Trophoblast cell (in vitro differentiated cells and primary cell): ENCODE measurements at regions not wholly inside any gene's neighbourhood (a gene's known extent, or its start where the extent isn't known, plus 50 kb on each side); places are given as distances from the start of the nearest gene placed in this dataset.

Experiments
- DNase-seq, 2 donors: peaks; one replicate each; pipeline ENCODE4 v3.0.0-alpha.2; 2016
- H2AFZ ChIP-seq: 2 replicates; pipeline ENCODE4 v1.6.1; 2013; ENCODE audit warnings: low read length, moderate library complexity, mild to moderate bottlenecking; ENCODE audit not compliant: insufficient read depth, poor library complexity
- H2AK5ac ChIP-seq: 2 replicates; pipeline ENCODE4 v1.6.1; 2013; ENCODE audit warnings: mild to moderate bottlenecking, low read length
- H2BK120ac ChIP-seq: 2 replicates; pipeline ENCODE4 v1.6.1; 2013; ENCODE audit warnings: low read length, mild to moderate bottlenecking, moderate library complexity; ENCODE audit not compliant: insufficient read depth, poor library complexity
- H2BK12ac ChIP-seq: 2 replicates; pipeline ENCODE4 v1.6.1; 2013; ENCODE audit warnings: mild to moderate bottlenecking, low read length, moderate library complexity
- H2BK5ac ChIP-seq: 2 replicates; pipeline ENCODE4 v1.6.1; 2013; ENCODE audit warnings: low read length, low read depth, moderate library complexity, mild to moderate bottlenecking; ENCODE audit not compliant: poor library complexity
- H3K14ac ChIP-seq: 2 replicates; pipeline ENCODE4 v1.6.1; 2013; ENCODE audit warnings: mild to moderate bottlenecking, low read length
- H3K18ac ChIP-seq: 2 replicates; pipeline ENCODE4 v1.6.1; 2013; ENCODE audit warnings: mild to moderate bottlenecking, low read length
- H3K23ac ChIP-seq: 2 replicates; pipeline ENCODE4 v1.6.1; 2013; ENCODE audit warnings: low read length
- H3K27ac ChIP-seq: 2 replicates; pipeline ENCODE4 v1.5.1; 2013; ENCODE audit warnings: low read depth, mild to moderate bottlenecking, inconsistent platforms, low read length, moderate library complexity
- H3K27me3 ChIP-seq: 2 replicates; pipeline ENCODE4 v1.6.1; 2013; ENCODE audit warnings: inconsistent platforms, mild to moderate bottlenecking, low read length, moderate library complexity; ENCODE audit not compliant: insufficient read depth
- H3K36me3 ChIP-seq, 2 experiments: 1 replicate in 1 of 2; 2 replicates in 1 of 2; pipeline ENCODE4 v1.6.1; 2013; ENCODE audit warnings: low read length in 2 of 2, mild to moderate bottlenecking in 2 of 2, moderate library complexity in 1 of 2; ENCODE audit not compliant: insufficient read depth in 2 of 2, control insufficient read depth in 1 of 2
- H3K4ac ChIP-seq: 2 replicates; pipeline ENCODE4 v1.6.1; 2013; ENCODE audit warnings: low read depth, mild to moderate bottlenecking, low read length, moderate library complexity
- H3K4me1 ChIP-seq, 2 experiments: 1 replicate in 1 of 2; 2 replicates in 1 of 2; pipeline ENCODE4 v1.6.1; 2013; ENCODE audit warnings: low read length in 2 of 2, mild to moderate bottlenecking in 2 of 2, moderate library complexity in 1 of 2; ENCODE audit not compliant: insufficient read depth in 2 of 2, control insufficient read depth in 1 of 2
- H3K4me2 ChIP-seq: 2 replicates; pipeline ENCODE4 v1.6.1; 2013; ENCODE audit warnings: inconsistent platforms, mild to moderate bottlenecking, low read length, moderate library complexity
- H3K4me3 ChIP-seq: 2 replicates; pipeline ENCODE4 v1.5.1; 2013; ENCODE audit warnings: mild to moderate bottlenecking, low read depth, low read length, inconsistent platforms
- H3K79me1 ChIP-seq: one replicate; pipeline ENCODE4 v1.6.1; 2013; ENCODE audit warnings: low read length
- H3K79me2 ChIP-seq: 2 replicates; pipeline ENCODE4 v1.6.1; 2013; ENCODE audit warnings: low read length, mild to moderate bottlenecking; ENCODE audit not compliant: control insufficient read depth, insufficient read depth, poor library complexity
- H3K9ac ChIP-seq: 2 replicates; pipeline ENCODE4 v1.6.1; 2013; ENCODE audit warnings: mild to moderate bottlenecking, low read length
- H3K9me3 ChIP-seq: 2 replicates; pipeline ENCODE4 v1.6.1; 2013; ENCODE audit warnings: low read depth, mild to moderate bottlenecking, control low read depth, inconsistent platforms, low read length; ENCODE audit not compliant: insufficient read depth
- H4K12ac ChIP-seq: 2 replicates; pipeline ENCODE4 v1.6.1; 2013; ENCODE audit warnings: low read depth, mild to moderate bottlenecking, low read length, moderate library complexity
- H4K8ac ChIP-seq: 2 replicates; pipeline ENCODE4 v1.6.1; 2013; ENCODE audit warnings: low read depth, mild to moderate bottlenecking, low read length, moderate library complexity
- H4K91ac ChIP-seq: one replicate; pipeline ENCODE4 v1.6.1; 2013; ENCODE audit warnings: low read depth, mild to moderate bottlenecking, low read length, moderate library complexity
- WGBS: extraction: QIAGEN DNeasy Blood & Tissue Kit; methylation state at CpG from one replicate; pipeline ENCODE4 v1.1.7; 2013; ENCODE audit warnings: missing lambda C conversion rate; ENCODE audit not compliant: insufficient read length, insufficient coverage; ENCODE audit errors: extremely low coverage; 5-methylcytosine and 5-hydroxymethylcytosine counted together

DNA sequence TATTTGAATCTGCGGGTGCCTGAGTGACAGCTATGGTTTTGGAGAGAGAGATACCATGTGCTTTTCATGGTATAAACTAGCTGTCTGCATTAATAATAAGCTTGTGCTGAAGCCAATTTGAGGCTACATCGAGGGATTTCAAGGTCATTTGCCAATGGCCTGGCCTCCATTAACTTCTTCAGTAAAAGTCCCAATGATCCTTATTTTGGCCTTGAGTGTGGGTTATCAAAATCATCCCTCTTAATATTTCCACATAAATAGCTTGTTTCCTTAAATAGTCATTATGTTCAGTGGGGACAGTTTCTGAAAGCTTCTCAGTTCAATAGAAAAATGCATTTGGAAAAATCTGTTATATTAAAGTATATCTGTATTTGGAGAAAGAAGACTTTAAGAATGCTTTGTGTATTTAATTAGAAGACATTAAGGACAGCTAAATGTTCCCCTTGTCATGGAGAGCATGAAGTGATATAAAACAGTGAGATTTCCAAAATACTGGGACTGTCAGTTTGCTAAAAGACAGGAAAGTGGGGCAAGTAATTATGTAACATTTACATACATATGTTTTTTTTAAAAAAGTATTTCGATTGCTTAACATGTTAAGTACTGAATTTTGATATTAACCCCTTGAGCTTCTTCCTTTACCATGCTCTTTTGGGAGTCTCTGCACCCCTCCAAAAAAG is 355.5 kb upstream of the ZEB2 start:
- no peaks in the 10 kb centered on the region for H3K9me3 ChIP-seq
- H3K4me1 ChIP-seq, result no peaks in the 10 kb centered on the region
- H4K12ac ChIP-seq, result no peak overlapping the region
- H3K4me2 ChIP-seq, result no peak overlapping the region
- no peak overlapping the region for H3K27ac ChIP-seq
- H3K14ac ChIP-seq, result no peak overlapping the region
- no peaks in the 10 kb centered on the region for H3K27me3 ChIP-seq
- no peak overlapping the region for H4K91ac ChIP-seq
- H2AK5ac ChIP-seq, result no peak overlapping the region
- no peak overlapping the region for H2BK5ac ChIP-seq
- H3K23ac ChIP-seq, result no peak overlapping the region
- H4K8ac ChIP-seq, result no peak overlapping the region
- no peaks in the 10 kb centered on the region for H3K79me1 ChIP-seq
- no peaks in the 10 kb centered on the region for H3K79me2 ChIP-seq
- no peaks in the 10 kb centered on the region for H3K36me3 ChIP-seq
- H2BK120ac ChIP-seq, result no peak overlapping the region
- no CpG with 5 or more reads among the region's 3 CpGs for WGBS
- no peak overlapping the region for H3K4me3 ChIP-seq
- H3K9ac ChIP-seq, result no peak overlapping the region
- H2BK12ac ChIP-seq, result no peak overlapping the region
- H3K18ac ChIP-seq, result no peak overlapping the region
- H3K4ac ChIP-seq, result no peak overlapping the region
- DNase-seq, result no peak
- H2AFZ ChIP-seq, result no peak overlapping the region

DNA sequence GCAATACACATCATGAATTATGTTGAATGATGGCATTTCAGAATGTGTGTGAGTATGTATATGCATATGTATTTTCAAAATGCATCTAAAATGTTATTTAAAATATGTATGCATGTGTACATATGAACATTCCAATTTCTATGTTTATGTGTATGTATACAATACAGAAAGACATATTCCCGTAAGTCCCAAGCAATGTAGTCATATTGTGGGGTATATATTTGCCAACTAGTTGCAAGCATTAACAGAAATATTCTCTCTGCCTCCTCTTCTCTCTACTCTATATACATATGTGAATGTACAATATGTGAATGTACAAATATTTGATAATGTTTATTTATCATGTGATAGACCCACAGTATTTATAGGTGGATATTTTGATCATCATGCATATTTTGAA is 345.8 kb upstream of the ZEB2 start:
- Histone ChIP-seq H3K4me2 (no peak overlapping the region), H3K36me3 (no peaks in the 10 kb centered on the region), H3K79me2 (no peaks in the 10 kb centered on the region), H3K9me3 (no peaks in the 10 kb centered on the region), H2BK12ac (no peak overlapping the region), H3K27me3 (no peaks in the 10 kb centered on the region), H3K9ac (no peak overlapping the region), H3K4me3 (no peak overlapping the region), H2AFZ (no peak overlapping the region), H3K27ac (no peak overlapping the region), H3K4me1 (no peaks in the 10 kb centered on the region), H3K23ac (no peak overlapping the region), H3K18ac (no peak overlapping the region), H2AK5ac (no peak overlapping the region), H4K12ac (no peak overlapping the region), H4K8ac (no peak overlapping the region), H4K91ac (no peak overlapping the region), H3K14ac (no peak overlapping the region), H2BK120ac (no peak overlapping the region), H3K79me1 (no peaks in the 10 kb centered on the region), H2BK5ac (no peak overlapping the region), H3K4ac (no peak overlapping the region)
- WGBS, result no CpG with 5 or more reads among the region's 1 CpG
- DNase-seq, result no peak

DNA sequence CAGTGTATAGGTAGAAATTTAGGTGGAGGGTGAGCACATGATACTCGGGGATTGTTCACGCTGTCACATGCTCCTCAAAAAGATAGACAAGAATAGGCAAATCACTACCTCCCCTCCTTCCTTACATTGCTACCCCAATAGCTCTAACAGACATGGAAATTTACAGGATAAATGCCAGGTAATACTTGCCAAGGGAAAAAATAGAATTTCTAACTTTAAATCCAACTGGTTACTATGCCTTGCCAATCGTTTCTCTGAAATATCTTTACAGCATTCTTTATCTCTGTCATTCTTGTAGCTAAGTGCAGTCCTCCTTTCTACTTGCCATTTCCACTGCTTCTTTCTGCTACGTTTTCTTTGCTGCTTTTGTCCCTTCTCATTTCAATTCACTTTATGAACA is 339.8 kb upstream of the ZEB2 start:
- no peak overlapping the region for H3K4me3 ChIP-seq
- H2BK12ac ChIP-seq, result no peak overlapping the region
- no peaks in the 10 kb centered on the region for H3K36me3 ChIP-seq
- H3K79me2 ChIP-seq, result no peaks in the 10 kb centered on the region
- H3K14ac ChIP-seq, result no peak overlapping the region
- no peak overlapping the region for H2AFZ ChIP-seq
- H3K27me3 ChIP-seq, result no peaks in the 10 kb centered on the region
- no peak overlapping the region for H2AK5ac ChIP-seq
- no peak overlapping the region for H2BK120ac ChIP-seq
- H3K18ac ChIP-seq, result no peak overlapping the region
- DNase-seq, result no peak
- H2BK5ac ChIP-seq, result no peak overlapping the region
- H4K8ac ChIP-seq, result no peak overlapping the region
- H4K91ac ChIP-seq, result no peak overlapping the region
- H3K4me1 ChIP-seq, result no peaks in the 10 kb centered on the region
- WGBS, result no CpG with 5 or more reads among the region's 4 CpGs
- no peak overlapping the region for H3K4me2 ChIP-seq
- H3K9ac ChIP-seq, result no peak overlapping the region
- H3K23ac ChIP-seq, result no peak overlapping the region
- H4K12ac ChIP-seq, result no peak overlapping the region
- H3K4ac ChIP-seq, result no peak overlapping the region
- H3K27ac ChIP-seq, result no peak overlapping the region
- H3K79me1 ChIP-seq, result no peaks in the 10 kb centered on the region
- H3K9me3 ChIP-seq, result no peaks in the 10 kb centered on the region

DNA sequence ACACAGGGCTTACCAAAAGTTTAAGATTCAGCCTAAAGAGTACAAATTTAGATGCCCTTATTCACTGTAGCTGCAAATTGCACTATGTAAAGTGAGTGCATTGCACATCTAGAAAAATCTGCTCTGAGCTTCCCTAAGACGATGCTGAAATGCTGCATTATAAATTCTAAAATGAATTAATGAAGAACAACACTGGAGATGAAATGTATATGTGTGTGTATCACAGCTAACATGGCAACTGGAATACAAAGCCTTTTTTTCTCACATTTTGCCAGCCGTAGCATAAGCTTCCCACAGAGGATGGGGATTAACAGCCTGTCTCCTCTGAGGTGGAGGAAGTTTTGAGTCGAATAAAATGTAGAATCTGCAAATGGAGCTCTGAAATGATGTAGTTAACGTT is 338.3 kb upstream of the ZEB2 start:
- no peak overlapping the region for H3K4me2 ChIP-seq
- H3K36me3 ChIP-seq, result no peaks in the 10 kb centered on the region
- no CpG with 5 or more reads among the region's 4 CpGs for WGBS
- H3K27ac ChIP-seq, result no peak overlapping the region
- no peaks in the 10 kb centered on the region for H3K79me2 ChIP-seq
- H3K79me1 ChIP-seq, result no peaks in the 10 kb centered on the region
- no peaks in the 10 kb centered on the region for H3K27me3 ChIP-seq
- H3K9ac ChIP-seq, result no peak overlapping the region
- no peak overlapping the region for H3K4ac ChIP-seq
- no peak overlapping the region for H3K14ac ChIP-seq
- H3K4me1 ChIP-seq, result no peaks in the 10 kb centered on the region
- H2BK5ac ChIP-seq, result no peak overlapping the region
- DNase-seq, result no peak
- H4K91ac ChIP-seq, result no peak overlapping the region
- no peak overlapping the region for H3K23ac ChIP-seq
- no peak overlapping the region for H2BK120ac ChIP-seq
- H3K18ac ChIP-seq, result no peak overlapping the region
- H3K4me3 ChIP-seq, result no peak overlapping the region
- no peak overlapping the region for H4K12ac ChIP-seq
- H3K9me3 ChIP-seq, result no peaks in the 10 kb centered on the region
- H2AK5ac ChIP-seq, result no peak overlapping the region
- H2AFZ ChIP-seq, result no peak overlapping the region
- H2BK12ac ChIP-seq, result no peak overlapping the region
- H4K8ac ChIP-seq, result no peak overlapping the region
